ENCODE measurements at regions not wholly inside any gene's neighbourhood (a gene's known extent, or its start where the extent isn't known, plus 50 kb on each side); places are given as distances from the start of the nearest gene placed in this dataset.

DNA sequence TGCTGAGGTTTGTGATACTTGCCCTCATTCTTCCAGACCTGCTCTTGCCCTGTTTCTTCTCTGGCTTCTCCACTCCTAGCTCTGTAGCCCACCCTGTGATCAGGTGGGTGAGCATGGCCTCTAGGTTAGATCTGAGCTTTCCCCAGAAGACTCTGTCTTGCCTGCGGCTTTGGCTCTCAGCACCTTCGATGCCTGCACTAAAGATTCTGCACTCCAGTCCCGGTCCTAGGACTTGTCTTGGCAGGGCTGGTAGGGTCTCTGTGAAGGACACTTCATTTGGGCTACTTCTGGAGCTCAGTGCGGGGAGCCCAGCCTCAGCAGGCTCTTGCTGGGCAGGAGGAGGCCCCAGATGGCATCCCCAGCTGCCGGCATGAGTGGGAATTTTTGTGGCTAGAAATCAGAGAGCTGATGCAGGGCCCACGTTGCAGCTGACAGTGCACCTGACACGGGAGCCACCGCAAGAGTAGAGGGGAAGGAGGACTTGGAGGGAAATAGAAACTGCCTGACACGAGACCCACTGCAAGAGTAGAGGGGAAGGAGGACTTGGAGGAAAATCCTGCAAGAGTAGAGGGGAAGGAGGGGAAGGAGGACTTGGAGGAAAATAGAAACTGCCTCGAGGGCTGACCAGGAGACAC lies 226.9 kb upstream of the B3GAT1 start:
- DNase-seq = no peak
- no peaks in the 10 kb centered on the region for H3K9me3 ChIP-seq
- no peaks in the 10 kb centered on the region for H3K4me1 ChIP-seq (ENCODE audit: insufficient read depth)
- intact Hi-C loops (cut with DNase I) = no loop called here
- whole genome bisulfite sequencing, 3 donors = 73 to 78% (median 74%) methylated on average over 10 of the region's 10 CpGs
- H3K4me3 ChIP-seq = no peak overlapping the region
- no peaks in the 10 kb centered on the region for H3K36me3 ChIP-seq
- H3K27me3 ChIP-seq = no peaks in the 10 kb centered on the region
- no peak overlapping the region for H3K27ac ChIP-seq
- TF ChIP-seq, protein P1, sequence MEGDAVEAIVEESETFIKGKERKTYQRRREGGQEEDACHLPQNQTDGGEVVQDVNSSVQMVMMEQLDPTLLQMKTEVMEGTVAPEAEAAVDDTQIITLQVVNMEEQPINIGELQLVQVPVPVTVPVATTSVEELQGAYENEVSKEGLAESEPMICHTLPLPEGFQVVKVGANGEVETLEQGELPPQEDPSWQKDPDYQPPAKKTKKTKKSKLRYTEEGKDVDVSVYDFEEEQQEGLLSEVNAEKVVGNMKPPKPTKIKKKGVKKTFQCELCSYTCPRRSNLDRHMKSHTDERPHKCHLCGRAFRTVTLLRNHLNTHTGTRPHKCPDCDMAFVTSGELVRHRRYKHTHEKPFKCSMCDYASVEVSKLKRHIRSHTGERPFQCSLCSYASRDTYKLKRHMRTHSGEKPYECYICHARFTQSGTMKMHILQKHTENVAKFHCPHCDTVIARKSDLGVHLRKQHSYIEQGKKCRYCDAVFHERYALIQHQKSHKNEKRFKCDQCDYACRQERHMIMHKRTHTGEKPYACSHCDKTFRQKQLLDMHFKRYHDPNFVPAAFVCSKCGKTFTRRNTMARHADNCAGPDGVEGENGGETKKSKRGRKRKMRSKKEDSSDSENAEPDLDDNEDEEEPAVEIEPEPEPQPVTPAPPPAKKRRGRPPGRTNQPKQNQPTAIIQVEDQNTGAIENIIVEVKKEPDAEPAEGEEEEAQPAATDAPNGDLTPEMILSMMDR (IDR thresholded peaks at IDR 0.05) = no peak
- no peak for TF ChIP-seq EP300 (IDR thresholded peaks at IDR 0.05)
- TF ChIP-seq POLR2A (IDR thresholded peaks at IDR 0.05) = no peak

DNA sequence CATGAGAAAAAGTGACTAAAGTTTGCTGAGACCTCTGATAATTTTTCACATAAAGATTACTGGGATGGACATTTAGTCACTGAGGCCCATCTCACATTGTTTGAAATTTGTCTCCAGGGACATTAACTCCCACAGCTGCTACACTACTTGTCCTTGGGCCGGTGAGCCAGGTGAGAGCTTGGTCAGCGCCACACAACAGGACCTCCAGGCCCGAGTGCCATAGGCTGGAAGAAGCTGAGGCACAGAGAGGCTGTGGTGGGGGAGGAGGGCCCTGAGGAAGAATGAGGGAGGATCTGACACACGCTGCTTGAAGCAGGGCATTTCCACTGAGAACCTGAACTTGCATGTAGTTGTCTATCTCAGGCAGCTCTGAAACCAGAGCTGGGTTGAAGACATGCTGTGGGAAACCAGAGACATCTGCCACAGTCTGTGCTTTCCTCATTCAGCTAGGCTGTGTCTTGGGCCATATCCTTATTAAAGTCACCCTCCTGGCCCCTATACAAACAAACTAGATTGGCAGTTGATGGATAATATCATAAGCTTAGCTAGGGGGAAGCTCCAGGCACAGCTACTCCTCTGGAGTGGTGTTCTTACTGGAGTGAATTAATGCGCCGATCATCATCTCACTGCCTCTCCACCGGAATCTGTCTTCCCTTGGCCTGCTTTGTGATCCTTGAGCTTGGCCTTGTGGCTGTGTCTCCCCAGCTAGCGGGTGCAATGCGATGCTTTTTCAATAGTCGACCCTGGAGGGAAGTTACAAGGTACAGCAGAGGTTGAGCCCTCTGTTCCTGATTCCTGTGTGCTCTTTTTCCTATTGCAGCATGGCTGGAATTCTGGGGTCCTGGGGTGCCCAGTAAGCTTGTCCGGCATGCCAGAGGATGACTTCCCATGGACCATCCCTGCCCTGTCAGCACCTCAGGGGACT lies 225.3 kb upstream of the B3GAT1 start:
- WGBS, 3 donors = 65 to 70% (median 67%) methylated on average over 11 of the region's 11 CpGs
- H3K36me3 ChIP-seq = no peaks in the 10 kb centered on the region
- DNase-seq = no peak

DNA sequence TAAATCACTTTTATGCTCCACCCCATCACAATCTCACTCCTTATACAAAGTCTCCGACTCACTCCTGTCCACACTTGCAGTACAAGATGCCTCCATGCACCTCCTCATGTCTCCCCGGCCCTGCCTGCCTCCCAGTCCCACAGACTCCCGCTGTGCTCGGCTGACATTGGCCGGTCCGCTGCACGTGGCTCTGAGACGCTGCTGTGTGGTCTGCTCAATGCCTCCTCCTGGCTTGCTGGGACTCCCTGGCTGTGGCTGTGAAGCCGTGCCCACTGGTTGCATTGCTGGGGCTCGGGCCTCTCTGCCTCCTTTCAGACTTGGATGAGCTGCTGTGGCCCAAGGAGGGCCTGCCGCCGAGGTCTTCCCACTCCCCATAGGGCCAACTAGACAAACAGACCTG lies 224.0 kb upstream of the B3GAT1 start:
- Histone ChIP-seq H3K27me3 (no peaks in the 10 kb centered on the region), H3K36me3 (no peaks in the 10 kb centered on the region), H3K9me3 (no peaks in the 10 kb centered on the region), H3K4me3 (no peak overlapping the region), H3K4me1 (ENCODE audit: insufficient read depth) (no peaks in the 10 kb centered on the region), H3K27ac (no peak overlapping the region)
- intact Hi-C loops (cut with DNase I) = no loop called here
- 60 to 67% (median 62%) methylated on average over 12 of the region's 12 CpGs for WGBS, 3 donors
- TF ChIP-seq EP300 (IDR thresholded peaks at IDR 0.05) (no peak), POLR2A (IDR thresholded peaks at IDR 0.05) (no peak)
- TF ChIP-seq, protein P1 (IDR thresholded peaks at IDR 0.05) = no peak
- DNase-seq = no peak

More for the DNA sequence above, 225.3 kb upstream of the B3GAT1 start:
- no peaks in the 10 kb centered on the region for H3K4me1 ChIP-seq (ENCODE audit: insufficient read depth)
- intact Hi-C loops (cut with DNase I) = no loop called here
- TF ChIP-seq POLR2A (IDR thresholded peaks at IDR 0.05) = no peak
- TF ChIP-seq, protein P1 (IDR thresholded peaks at IDR 0.05) = no peak
- no peak for TF ChIP-seq EP300 (IDR thresholded peaks at IDR 0.05)
- H3K4me3 ChIP-seq = no peak overlapping the region
- no peaks in the 10 kb centered on the region for H3K9me3 ChIP-seq
- H3K27me3 ChIP-seq = no peaks in the 10 kb centered on the region
- H3K27ac ChIP-seq = no peak overlapping the region

- WGBS, 3 donors = 61 to 66% (median 66%) methylated on average over 22 of the region's 22 CpGs
- DNase-seq = no peak
- intact Hi-C loops (cut with DNase I) = no loop called here
These were observed 223.1 kb upstream of the B3GAT1 start for GRCh38 chr11:134634897-134635831.

More at GRCh38 chr11:134634897-134635831, 223.1 kb upstream of the B3GAT1 start:
- Histone ChIP-seq H3K4me3 (no peak overlapping the region), H3K9me3 (no peaks in the 10 kb centered on the region), H3K36me3 (no peaks in the 10 kb centered on the region), H3K27ac (no peak overlapping the region), H3K4me1 (ENCODE audit: insufficient read depth) (no peaks in the 10 kb centered on the region), H3K27me3 (no peaks in the 10 kb centered on the region)
- no peak for TF ChIP-seq POLR2A (IDR thresholded peaks at IDR 0.05)
- TF ChIP-seq, protein P1 (IDR thresholded peaks at IDR 0.05) = no peak
- TF ChIP-seq EP300 (IDR thresholded peaks at IDR 0.05) = no peak
